ENCODE measurements at regions not wholly inside any gene's neighbourhood (a gene's known extent, or its start where the extent isn't known, plus 50 kb on each side); places are given as distances from the start of the nearest gene placed in this dataset.
A peak's percentile ranks its signal among the peaks of the same experiment; 100 is the strongest.

- Histone ChIP-seq H3K4me1 (ENCODE audit: control insufficient read depth in 1 of 2, insufficient read depth in 2 of 2, low read length in 2 of 2) (no peaks in the 10 kb centered on the region), H3K27me3 (ENCODE audit: control insufficient read depth in 1 of 2, insufficient read depth in 2 of 2, low read length in 1 of 2) (no peaks in the 10 kb centered on the region), H3K4me3 (ENCODE audit: low read length in 2 of 2) (no peak overlapping the region), H3K27ac (ENCODE audit: low read depth in 1 of 2, low read length in 2 of 2) (no peak overlapping the region), H3K36me3 (ENCODE audit: control insufficient read depth in 1 of 2, insufficient read depth in 2 of 2, low read length in 1 of 2) (no peaks in the 10 kb centered on the region), H3K9me3 (ENCODE audit: control insufficient read depth, low read length) (no peaks in the 10 kb centered on the region)
- DNase-seq (no peak), ATAC-seq (ENCODE audit: low FRiP score) (peak; percentile 58)
- intact Hi-C loops (cut with DNase I) = loop anchor here (5.0 kb wide), 3 partner anchors 197 to 472 kb away; no protein-coding TSS in a partner anchor
Observed at GRCh38 chr17:68775318-68775717, 174.2 kb upstream of the FAM20A start.

GRCh38 chr17:68771867-68772515 is 170.8 kb upstream of the FAM20A start:
- Histone ChIP-seq H3K27me3 (ENCODE audit: control insufficient read depth in 1 of 2, insufficient read depth in 2 of 2, low read length in 1 of 2) (no peaks in the 10 kb centered on the region), H3K4me3 (ENCODE audit: low read length in 2 of 2) (peak overlapping the region; percentile 40 to 84), H3K27ac (ENCODE audit: low read depth in 1 of 2, low read length in 2 of 2) (no peak overlapping the region), H3K4me1 (ENCODE audit: control insufficient read depth in 1 of 2, insufficient read depth in 2 of 2, low read length in 2 of 2) (no peaks in the 10 kb centered on the region), H3K36me3 (ENCODE audit: control insufficient read depth in 1 of 2, insufficient read depth in 2 of 2, low read length in 1 of 2) (no peaks in the 10 kb centered on the region), H3K9me3 (ENCODE audit: control insufficient read depth, low read length) (no peaks in the 10 kb centered on the region)
- WGBS, 2 donors = 26 to 34% methylated on average over 8 of the region's 8 CpGs
- ATAC-seq (ENCODE audit: low FRiP score) (peak; percentile 80), DNase-seq (no peak)
- intact Hi-C loops (cut with DNase I) = no loop called here

GRCh38 chr17:68768804-68769203 is 167.6 kb upstream of the FAM20A start:
- DNase-seq (no peak), ATAC-seq (ENCODE audit: low FRiP score) (no peak)
- Histone ChIP-seq H3K4me1 (ENCODE audit: control insufficient read depth in 1 of 2, insufficient read depth in 2 of 2, low read length in 2 of 2) (no peaks in the 10 kb centered on the region), H3K36me3 (ENCODE audit: control insufficient read depth in 1 of 2, insufficient read depth in 2 of 2, low read length in 1 of 2) (no peaks in the 10 kb centered on the region), H3K4me3 (ENCODE audit: low read length in 2 of 2) (no peak overlapping the region), H3K9me3 (ENCODE audit: control insufficient read depth, low read length) (no peaks in the 10 kb centered on the region), H3K27ac (ENCODE audit: low read depth in 1 of 2, low read length in 2 of 2) (no peak overlapping the region), H3K27me3 (ENCODE audit: control insufficient read depth in 1 of 2, insufficient read depth in 2 of 2, low read length in 1 of 2) (no peaks in the 10 kb centered on the region)
- intact Hi-C loops (cut with DNase I) = loop anchor here in 1 of 2 donors (10.0 kb wide), 1 partner anchor 504 kb away; no protein-coding TSS in a partner anchor
- WGBS, 2 donors = 70 to 79% methylated on average over 6 of the region's 6 CpGs

- intact Hi-C loops (cut with DNase I) = loop anchor here in 1 of 2 donors (10.0 kb wide), 1 partner anchor 502 kb away; no protein-coding TSS in a partner anchor
Observed at GRCh38 chr17:68766640-68767039, 165.5 kb upstream of the FAM20A start.

GRCh38 chr17:68763562-68763961 is 162.4 kb upstream of the FAM20A start:
- intact Hi-C loops (cut with DNase I) = loop anchor here (5.0 to 10.0 kb wide), 3 partner anchors 296 to 501 kb away; no protein-coding TSS in a partner anchor
- no peaks in the 10 kb centered on the region for H3K36me3 ChIP-seq (ENCODE audit: control insufficient read depth in 1 of 2, insufficient read depth in 2 of 2, low read length in 1 of 2)
- H3K4me1 ChIP-seq (ENCODE audit: control insufficient read depth in 1 of 2, insufficient read depth in 2 of 2, low read length in 2 of 2) = no peaks in the 10 kb centered on the region
- no peaks in the 10 kb centered on the region for H3K9me3 ChIP-seq (ENCODE audit: control insufficient read depth, low read length)
- ATAC-seq (ENCODE audit: low FRiP score) (no peak), DNase-seq (no peak)
- H3K4me3 ChIP-seq (ENCODE audit: low read length in 2 of 2) = no peak overlapping the region
- no peak overlapping the region for H3K27ac ChIP-seq (ENCODE audit: low read depth in 1 of 2, low read length in 2 of 2)
- 89 to 96% methylated on average over 1 of the region's 1 CpG for WGBS, 2 donors
- H3K27me3 ChIP-seq (ENCODE audit: control insufficient read depth in 1 of 2, insufficient read depth in 2 of 2, low read length in 1 of 2) = no peaks in the 10 kb centered on the region

More at GRCh38 chr17:68766640-68767039, 165.5 kb upstream of the FAM20A start:
- no peaks in the 10 kb centered on the region for H3K9me3 ChIP-seq (ENCODE audit: control insufficient read depth, low read length)
- ATAC-seq (ENCODE audit: low FRiP score) = no peak
- H3K4me1 ChIP-seq (ENCODE audit: control insufficient read depth in 1 of 2, insufficient read depth in 2 of 2, low read length in 2 of 2) = no peaks in the 10 kb centered on the region
- DNase-seq = no peak
- H3K27me3 ChIP-seq (ENCODE audit: control insufficient read depth in 1 of 2, insufficient read depth in 2 of 2, low read length in 1 of 2) = no peaks in the 10 kb centered on the region
- 83 to 84% methylated on average over 4 of the region's 4 CpGs for WGBS, 2 donors
- H3K36me3 ChIP-seq (ENCODE audit: control insufficient read depth in 1 of 2, insufficient read depth in 2 of 2, low read length in 1 of 2) = no peaks in the 10 kb centered on the region
- H3K4me3 ChIP-seq (ENCODE audit: low read length in 2 of 2) = no peak overlapping the region
- H3K27ac ChIP-seq (ENCODE audit: low read depth in 1 of 2, low read length in 2 of 2) = no peak overlapping the region

- Histone ChIP-seq H3K27ac (ENCODE audit: low read depth in 1 of 2, low read length in 2 of 2) (no peak overlapping the region), H3K4me1 (ENCODE audit: control insufficient read depth in 1 of 2, insufficient read depth in 2 of 2, low read length in 2 of 2) (no peaks in the 10 kb centered on the region), H3K27me3 (ENCODE audit: control insufficient read depth in 1 of 2, insufficient read depth in 2 of 2, low read length in 1 of 2) (no peaks in the 10 kb centered on the region), H3K4me3 (ENCODE audit: low read length in 2 of 2) (no peak overlapping the region), H3K36me3 (ENCODE audit: control insufficient read depth in 1 of 2, insufficient read depth in 2 of 2, low read length in 1 of 2) (no peaks in the 10 kb centered on the region), H3K9me3 (ENCODE audit: control insufficient read depth, low read length) (no peaks in the 10 kb centered on the region)
- no peak for DNase-seq
- intact Hi-C loops (cut with DNase I) = loop anchor here (5.0 to 10.0 kb wide), 3 partner anchors 296 to 501 kb away; no protein-coding TSS in a partner anchor
- ATAC-seq (ENCODE audit: low FRiP score) = no peak
- 84 to 94% methylated on average over 2 of the region's 2 CpGs for WGBS, 2 donors
Observed at GRCh38 chr17:68762911-68763310, 161.7 kb upstream of the FAM20A start.

GRCh38 chr17:68760141-68760475 is 158.9 kb upstream of the FAM20A start:
- H3K4me3 ChIP-seq (ENCODE audit: low read length in 2 of 2) = no peak overlapping the region
- no peaks in the 10 kb centered on the region for H3K9me3 ChIP-seq (ENCODE audit: control insufficient read depth, low read length)
- H3K36me3 ChIP-seq (ENCODE audit: control insufficient read depth in 1 of 2, insufficient read depth in 2 of 2, low read length in 1 of 2) = no peaks in the 10 kb centered on the region
- WGBS, 2 donors = 33 to 39% methylated on average over 4 of the region's 4 CpGs
- no peak overlapping the region for H3K27ac ChIP-seq (ENCODE audit: low read depth in 1 of 2, low read length in 2 of 2)
- no peaks in the 10 kb centered on the region for H3K27me3 ChIP-seq (ENCODE audit: control insufficient read depth in 1 of 2, insufficient read depth in 2 of 2, low read length in 1 of 2)
- no peak for DNase-seq
- intact Hi-C loops (cut with DNase I) = loop anchor here (2.0 to 10.0 kb wide), 4 partner anchors 225 to 498 kb away; no protein-coding TSS in a partner anchor
- no peaks in the 10 kb centered on the region for H3K4me1 ChIP-seq (ENCODE audit: control insufficient read depth in 1 of 2, insufficient read depth in 2 of 2, low read length in 2 of 2)
- no peak for ATAC-seq (ENCODE audit: low FRiP score)

GRCh38 chr17:68759343-68760140 is 158.4 kb upstream of the FAM20A start:
- no peaks in the 10 kb centered on the region for H3K36me3 ChIP-seq (ENCODE audit: control insufficient read depth in 1 of 2, insufficient read depth in 2 of 2, low read length in 1 of 2)
- intact Hi-C loops (cut with DNase I) = loop anchor here (2.0 to 10.0 kb wide), 6 partner anchors 225 to 497 kb away; no protein-coding TSS in a partner anchor
- H3K4me1 ChIP-seq (ENCODE audit: control insufficient read depth in 1 of 2, insufficient read depth in 2 of 2, low read length in 2 of 2) = no peaks in the 10 kb centered on the region
- H3K4me3 ChIP-seq (ENCODE audit: low read length in 2 of 2) = peak overlapping the region; percentile 32 to 44
- H3K27ac ChIP-seq (ENCODE audit: low read depth in 1 of 2, low read length in 2 of 2) = peak overlapping the region in 1 of 2 donors; percentile 9
- H3K9me3 ChIP-seq (ENCODE audit: control insufficient read depth, low read length) = no peaks in the 10 kb centered on the region
- peak; percentile 97 for ATAC-seq (ENCODE audit: low FRiP score)
- 2 to 3% methylated on average over 12 of the region's 12 CpGs for WGBS, 2 donors
- DNase-seq = peak; percentile 93 to 94
- H3K27me3 ChIP-seq (ENCODE audit: control insufficient read depth in 1 of 2, insufficient read depth in 2 of 2, low read length in 1 of 2) = no peaks in the 10 kb centered on the region

Measured in aorta (tissue), 5 donors.